Neural cell (in vitro differentiated cells): ENCODE measurements at regions not wholly inside any gene's neighbourhood (a gene's known extent, or its start where the extent isn't known, plus 50 kb on each side); places are given as distances from the start of the nearest gene placed in this dataset.

ENCODE experiments used
- H2AFZ ChIP-seq: fragments of 200-600, 300-800 bp; sonication (generic), shearing (Covaris generic); 2 replicates; pipeline ENCODE4 v1.6.0; 2014; ENCODE audit warnings: low read depth, mild to moderate bottlenecking, antibody characterized with exemption, low read length, moderate library complexity
- H3F3A ChIP-seq: fragments of 200-600 bp; shearing (Covaris generic); 2 replicates; pipeline ENCODE4 v1.6.1; 2016; ENCODE audit warnings: mild to moderate bottlenecking, moderate library complexity, mixed read lengths, antibody characterized with exemption, low read length; ENCODE audit not compliant: insufficient read depth, poor library complexity, severe bottlenecking
- H3K27ac ChIP-seq: fragments of 200-600, 300-800 bp; sonication (generic), shearing (Covaris generic); 2 replicates; pipeline ENCODE4 v1.5.1; 2014; ENCODE audit warnings: mild to moderate bottlenecking, low read length, moderate library complexity
- H3K27me3 ChIP-seq: fragments of 300-800, 200-600 bp; sonication (generic), shearing (Covaris generic); 2 replicates; pipeline ENCODE4 v1.6.0; 2014; ENCODE audit warnings: mild to moderate bottlenecking, low read depth, low read length, moderate library complexity; ENCODE audit not compliant: insufficient read depth
- H3K36me3 ChIP-seq: fragments of 300-800, 200-600 bp; sonication (generic), shearing (Covaris generic); 2 replicates; pipeline ENCODE4 v1.5.1; 2014; ENCODE audit warnings: mild to moderate bottlenecking, antibody characterized with exemption, low read length, moderate library complexity; ENCODE audit not compliant: insufficient read depth
- H3K4me2 ChIP-seq: fragments of 300-800, 200-600 bp; sonication (generic), shearing (Covaris generic); 2 replicates; pipeline ENCODE4 v1.6.0; 2014; ENCODE audit warnings: mild to moderate bottlenecking, low read length
- H3K4me3 ChIP-seq: fragments of 300-800, 200-600 bp; sonication (generic), shearing (Covaris generic); 2 replicates; pipeline ENCODE4 v1.5.1; 2014; ENCODE audit warnings: mild to moderate bottlenecking, low read length, moderate library complexity
- H3K79me2 ChIP-seq: fragments of 200-600 bp; shearing (Covaris generic); replicated peaks from 2 replicates; pipeline ENCODE4 v1.6.0; 2014; ENCODE audit warnings: mild to moderate bottlenecking, low read length, moderate library complexity; ENCODE audit not compliant: insufficient read depth
- H3K9ac ChIP-seq: fragments of 300-800, 200-600 bp; sonication (generic), shearing (Covaris generic); 2 replicates; pipeline ENCODE4 v1.6.1; 2016; ENCODE audit warnings: mild to moderate bottlenecking, low read length, mixed read lengths
- H3K9me2 ChIP-seq: fragments of 200-600 bp; shearing (Covaris generic); 2 replicates; pipeline ENCODE4 v1.6.1; 2016; ENCODE audit warnings: mild to moderate bottlenecking, low read length, mixed read lengths; ENCODE audit not compliant: insufficient read depth
- H3K9me3 ChIP-seq: fragments of 200-600, 300-800 bp; sonication (generic), shearing (Covaris generic); 2 replicates; pipeline ENCODE4 v1.6.1; 2016; ENCODE audit warnings: mild to moderate bottlenecking, mixed run types, low read length, moderate library complexity, mixed read lengths
- H4K20me1 ChIP-seq: fragments of 200-600 bp; shearing (Covaris generic); 2 replicates; pipeline ENCODE4 v1.6.1; 2016; ENCODE audit warnings: mild to moderate bottlenecking, mixed run types; ENCODE audit not compliant: insufficient read depth
- EP300 ChIP-seq: fragments of 450-650 bp; conservative IDR thresholded peaks from 2 replicates; pipeline ENCODE4 v1.6.1; 2014; ENCODE audit warnings: antibody characterized with exemption, mild to moderate bottlenecking, moderate library complexity; ENCODE audit not compliant: poor library complexity, severe bottlenecking
- EZH2 ChIP-seq: fragments of 200-600, 300-800 bp; shearing (Covaris generic), sonication (generic); IDR thresholded peaks from 2 replicates; pipeline ENCODE4 v1.6.1; 2014; ENCODE audit warnings: antibody characterized with exemption, low read length, borderline replicate concordance, mild to moderate bottlenecking; ENCODE audit not compliant: insufficient read depth, poor library complexity, severe bottlenecking
- MXI1 ChIP-seq: fragments of 450-650 bp; conservative IDR thresholded peaks from 2 replicates; pipeline ENCODE4 v1.6.1; 2014; ENCODE audit warnings: antibody characterized with exemption, mild to moderate bottlenecking; ENCODE audit not compliant: poor library complexity, severe bottlenecking
- POLR2AphosphoS5 ChIP-seq: IDR thresholded peaks from 2 replicates; pipeline ENCODE4 v1.6.1; 2012
- RAD21 ChIP-seq: fragments of 450-650 bp; conservative IDR thresholded peaks from 2 replicates; pipeline ENCODE4 v1.6.1; 2014; ENCODE audit warnings: antibody characterized with exemption, mild to moderate bottlenecking, moderate library complexity
- SMC3 ChIP-seq: fragments of 450-650 bp; conservative IDR thresholded peaks from 2 replicates; pipeline ENCODE4 v1.6.1; 2014; ENCODE audit warnings: antibody characterized with exemption, mild to moderate bottlenecking, moderate library complexity; ENCODE audit not compliant: poor library complexity
- TAF1 ChIP-seq: IDR thresholded peaks from 2 replicates; pipeline ENCODE4 v1.6.1; 2012; ENCODE audit warnings: low read depth
- TF ChIP-seq, protein P1 (sequence below): IDR thresholded peaks from 2 replicates; pipeline ENCODE4 v1.6.1; 2012; ENCODE audit warnings: borderline replicate concordance
- TF ChIP-seq, protein P2 (sequence below): fragments of 450-650 bp; IDR thresholded peaks from 2 replicates; pipeline ENCODE4 v1.5.1; 2014; ENCODE audit warnings: antibody characterized with exemption, mild to moderate bottlenecking, moderate library complexity; ENCODE audit not compliant: poor library complexity, severe bottlenecking

DNA sequence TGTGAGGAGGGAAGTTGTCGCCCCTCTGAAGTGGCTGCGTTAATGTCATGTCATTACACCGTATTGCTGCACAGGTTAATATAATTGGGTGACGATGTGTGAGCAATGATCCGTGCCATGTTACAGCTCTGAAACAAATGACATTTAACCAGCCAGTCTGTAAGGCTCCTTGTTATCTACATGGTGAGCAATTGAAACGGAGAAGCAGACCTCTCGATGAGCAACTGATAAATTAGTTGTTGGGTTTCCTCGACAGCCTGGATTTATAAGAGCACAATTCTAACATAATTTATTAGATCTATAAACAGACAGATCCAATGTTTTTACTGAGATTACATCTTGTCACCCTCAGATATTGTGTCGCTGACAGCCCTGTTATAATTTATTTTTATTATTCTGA is 49.9 kb upstream of the MAFB start:
- Histone ChIP-seq H4K20me1 (no peaks in the 10 kb centered on the region), H3K27me3 (no peaks in the 10 kb centered on the region), H3K4me3 (peak overlapping the region; percentile 49), H3K79me2 (no peaks in the 10 kb centered on the region), H3K36me3 (no peaks in the 10 kb centered on the region), H3K4me2 (peak overlapping the region; percentile 26), H2AFZ (no peak overlapping the region), H3K9ac (peak overlapping the region; percentile 54), H3K9me2 (no peaks in the 10 kb centered on the region), H3F3A (no peaks in the 10 kb centered on the region), H3K27ac (peak overlapping the region; percentile 88), H3K9me3 (no peaks in the 10 kb centered on the region)
- TF ChIP-seq, protein P1, sequence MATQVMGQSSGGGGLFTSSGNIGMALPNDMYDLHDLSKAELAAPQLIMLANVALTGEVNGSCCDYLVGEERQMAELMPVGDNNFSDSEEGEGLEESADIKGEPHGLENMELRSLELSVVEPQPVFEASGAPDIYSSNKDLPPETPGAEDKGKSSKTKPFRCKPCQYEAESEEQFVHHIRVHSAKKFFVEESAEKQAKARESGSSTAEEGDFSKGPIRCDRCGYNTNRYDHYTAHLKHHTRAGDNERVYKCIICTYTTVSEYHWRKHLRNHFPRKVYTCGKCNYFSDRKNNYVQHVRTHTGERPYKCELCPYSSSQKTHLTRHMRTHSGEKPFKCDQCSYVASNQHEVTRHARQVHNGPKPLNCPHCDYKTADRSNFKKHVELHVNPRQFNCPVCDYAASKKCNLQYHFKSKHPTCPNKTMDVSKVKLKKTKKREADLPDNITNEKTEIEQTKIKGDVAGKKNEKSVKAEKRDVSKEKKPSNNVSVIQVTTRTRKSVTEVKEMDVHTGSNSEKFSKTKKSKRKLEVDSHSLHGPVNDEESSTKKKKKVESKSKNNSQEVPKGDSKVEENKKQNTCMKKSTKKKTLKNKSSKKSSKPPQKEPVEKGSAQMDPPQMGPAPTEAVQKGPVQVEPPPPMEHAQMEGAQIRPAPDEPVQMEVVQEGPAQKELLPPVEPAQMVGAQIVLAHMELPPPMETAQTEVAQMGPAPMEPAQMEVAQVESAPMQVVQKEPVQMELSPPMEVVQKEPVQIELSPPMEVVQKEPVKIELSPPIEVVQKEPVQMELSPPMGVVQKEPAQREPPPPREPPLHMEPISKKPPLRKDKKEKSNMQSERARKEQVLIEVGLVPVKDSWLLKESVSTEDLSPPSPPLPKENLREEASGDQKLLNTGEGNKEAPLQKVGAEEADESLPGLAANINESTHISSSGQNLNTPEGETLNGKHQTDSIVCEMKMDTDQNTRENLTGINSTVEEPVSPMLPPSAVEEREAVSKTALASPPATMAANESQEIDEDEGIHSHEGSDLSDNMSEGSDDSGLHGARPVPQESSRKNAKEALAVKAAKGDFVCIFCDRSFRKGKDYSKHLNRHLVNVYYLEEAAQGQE, result peak; percentile 37
- TF ChIP-seq POLR2AphosphoS5 (peak; percentile 80), EP300 (peak; percentile 81), RAD21 (no peak)
- TF ChIP-seq, protein P2, sequence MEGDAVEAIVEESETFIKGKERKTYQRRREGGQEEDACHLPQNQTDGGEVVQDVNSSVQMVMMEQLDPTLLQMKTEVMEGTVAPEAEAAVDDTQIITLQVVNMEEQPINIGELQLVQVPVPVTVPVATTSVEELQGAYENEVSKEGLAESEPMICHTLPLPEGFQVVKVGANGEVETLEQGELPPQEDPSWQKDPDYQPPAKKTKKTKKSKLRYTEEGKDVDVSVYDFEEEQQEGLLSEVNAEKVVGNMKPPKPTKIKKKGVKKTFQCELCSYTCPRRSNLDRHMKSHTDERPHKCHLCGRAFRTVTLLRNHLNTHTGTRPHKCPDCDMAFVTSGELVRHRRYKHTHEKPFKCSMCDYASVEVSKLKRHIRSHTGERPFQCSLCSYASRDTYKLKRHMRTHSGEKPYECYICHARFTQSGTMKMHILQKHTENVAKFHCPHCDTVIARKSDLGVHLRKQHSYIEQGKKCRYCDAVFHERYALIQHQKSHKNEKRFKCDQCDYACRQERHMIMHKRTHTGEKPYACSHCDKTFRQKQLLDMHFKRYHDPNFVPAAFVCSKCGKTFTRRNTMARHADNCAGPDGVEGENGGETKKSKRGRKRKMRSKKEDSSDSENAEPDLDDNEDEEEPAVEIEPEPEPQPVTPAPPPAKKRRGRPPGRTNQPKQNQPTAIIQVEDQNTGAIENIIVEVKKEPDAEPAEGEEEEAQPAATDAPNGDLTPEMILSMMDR, result no peak

DNA sequence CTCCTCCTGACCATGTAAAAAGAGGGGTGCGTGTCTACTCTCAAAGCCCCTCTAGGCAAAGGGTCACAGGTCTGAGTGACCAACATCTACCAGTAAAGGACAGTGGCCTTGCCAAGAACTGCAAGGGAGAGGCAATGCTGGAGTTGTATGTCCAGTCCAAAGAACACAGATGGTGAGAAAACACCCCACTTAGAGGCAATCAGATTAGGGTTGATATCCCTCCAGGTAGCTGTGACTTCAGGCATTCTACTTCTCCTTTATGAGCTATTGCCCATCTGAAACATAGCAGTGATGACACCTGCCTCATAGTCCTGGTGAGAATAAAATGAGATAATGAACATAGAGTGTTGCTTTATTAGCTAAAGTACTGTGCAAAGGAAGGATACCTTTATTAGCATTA is 50.8 kb upstream of the MAFB start:
- Histone ChIP-seq H3K4me2 (no peak overlapping the region), H3K9ac (peak overlapping the region; percentile 54), H3K4me3 (peak overlapping the region; percentile 49), H3K36me3 (no peaks in the 10 kb centered on the region), H3K79me2 (no peaks in the 10 kb centered on the region), H3K9me3 (no peaks in the 10 kb centered on the region), H2AFZ (no peak overlapping the region), H3K27ac (peak overlapping the region; percentile 88), H3F3A (no peaks in the 10 kb centered on the region), H3K27me3 (no peaks in the 10 kb centered on the region), H4K20me1 (no peaks in the 10 kb centered on the region), H3K9me2 (no peaks in the 10 kb centered on the region)
- no peak for TF ChIP-seq EZH2
- no peak for TF ChIP-seq SMC3
- no peak for TF ChIP-seq MXI1
- TF ChIP-seq, protein P2, result no peak
- TF ChIP-seq, protein P1, result no peak
- no peak for TF ChIP-seq TAF1
- TF ChIP-seq RAD21, result no peak
- TF ChIP-seq EP300, result no peak
- no peak for TF ChIP-seq POLR2AphosphoS5
